GM12878 (cell line): ENCODE measurements at regions not wholly inside any gene's neighbourhood (a gene's known extent, or its start where the extent isn't known, plus 50 kb on each side); places are given as distances from the start of the nearest gene placed in this dataset.

Source experiments
- BMI1 ChIP-seq: fragments of 450-650 bp; IDR thresholded peaks from 2 replicates; pipeline ENCODE4 v1.6.1; 2016; ENCODE audit warnings: mild to moderate bottlenecking, moderate library complexity, borderline replicate concordance
- BRCA1 ChIP-seq: IDR thresholded peaks from 2 replicates; pipeline ENCODE4 v1.6.1; 2011; ENCODE audit warnings: low read depth, low read length, improper control_type of control experiment
- EZH2 ChIP-seq: IDR thresholded peaks from 2 replicates; pipeline ENCODE4 v1.6.1; 2012; ENCODE audit warnings: low read depth, mild to moderate bottlenecking, control low read depth, inconsistent platforms, low read length, borderline replicate concordance; ENCODE audit not compliant: control insufficient read depth
- HDAC2 ChIP-seq: fragments of 200-600 bp; sonication (generic); IDR thresholded peaks from 2 replicates; pipeline ENCODE4 v1.6.1; 2017
- KDM1A ChIP-seq: fragments of 200-600 bp; sonication (generic); IDR thresholded peaks from 2 replicates; pipeline ENCODE4 v1.6.1; 2016; ENCODE audit warnings: borderline replicate concordance
- NBN ChIP-seq: fragments of 450-650 bp; IDR thresholded peaks from 2 replicates; pipeline ENCODE4 v1.6.1; 2016
- NFIC ChIP-seq: IDR thresholded peaks from 2 replicates; pipeline ENCODE4 v1.6.1; 2012; ENCODE audit warnings: low read depth, mild to moderate bottlenecking, inconsistent platforms, low read length, moderate library complexity
- NR2F1 ChIP-seq: fragments of 450-650 bp; conservative IDR thresholded peaks from 2 replicates; pipeline ENCODE4 v1.6.1; 2017; ENCODE audit warnings: mild to moderate bottlenecking
- SPI1 ChIP-seq: IDR thresholded peaks from 2 replicates; pipeline ENCODE4 v1.6.1; 2011; ENCODE audit warnings: low read depth, mild to moderate bottlenecking, low read length, moderate library complexity, borderline replicate concordance; ENCODE audit not compliant: insufficient read depth
- STAT3 ChIP-seq: IDR thresholded peaks from 2 replicates; pipeline ENCODE4 v1.6.1; 2011; ENCODE audit warnings: low read depth, low read length, improper control_type of control experiment
- TAF1 ChIP-seq: IDR thresholded peaks from 2 replicates; pipeline ENCODE4 v1.6.1; 2011; ENCODE audit warnings: mild to moderate bottlenecking, low read depth, low read length, borderline replicate concordance
- TARDBP ChIP-seq: IDR thresholded peaks from 2 replicates; pipeline ENCODE4 v1.6.1; 2016; ENCODE audit warnings: borderline replicate concordance
- TBL1XR1 ChIP-seq: IDR thresholded peaks from 2 replicates; pipeline ENCODE4 v1.6.1; 2012; ENCODE audit warnings: low read depth, low read length, improper control_type of control experiment
- TF ChIP-seq, protein P1 (sequence below): IDR thresholded peaks from 2 replicates; pipeline ENCODE4 v1.6.1; 2012; ENCODE audit warnings: low read length, inconsistent platforms

GRCh38 chr1:234962340-234962989 lies 166.2 kb downstream of the TOMM20 start (continued):
- TF ChIP-seq HDAC2, result 0 out of 2 replicates have a peak, but pooled peaks have one; percentile 64
- 0 out of 2 replicates have a peak, but pooled peaks have one; percentile 52 for TF ChIP-seq TARDBP
- no peak; the same call in none of the 2 replicates for TF ChIP-seq NBN
- TF ChIP-seq NFIC, result no peak
- TF ChIP-seq, protein P1, sequence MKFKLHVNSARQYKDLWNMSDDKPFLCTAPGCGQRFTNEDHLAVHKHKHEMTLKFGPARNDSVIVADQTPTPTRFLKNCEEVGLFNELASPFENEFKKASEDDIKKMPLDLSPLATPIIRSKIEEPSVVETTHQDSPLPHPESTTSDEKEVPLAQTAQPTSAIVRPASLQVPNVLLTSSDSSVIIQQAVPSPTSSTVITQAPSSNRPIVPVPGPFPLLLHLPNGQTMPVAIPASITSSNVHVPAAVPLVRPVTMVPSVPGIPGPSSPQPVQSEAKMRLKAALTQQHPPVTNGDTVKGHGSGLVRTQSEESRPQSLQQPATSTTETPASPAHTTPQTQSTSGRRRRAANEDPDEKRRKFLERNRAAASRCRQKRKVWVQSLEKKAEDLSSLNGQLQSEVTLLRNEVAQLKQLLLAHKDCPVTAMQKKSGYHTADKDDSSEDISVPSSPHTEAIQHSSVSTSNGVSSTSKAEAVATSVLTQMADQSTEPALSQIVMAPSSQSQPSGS, result no peak
- TF ChIP-seq TBL1XR1, result peak; percentile 90; the same call in 1 of the 2 replicates
- TF ChIP-seq KDM1A, result no peak
- peak; percentile 75 for TF ChIP-seq TAF1
- no peak for TF ChIP-seq STAT3
- no peak for TF ChIP-seq SPI1
- TF ChIP-seq EZH2, result no peak
- no peak for TF ChIP-seq BRCA1
- TF ChIP-seq NR2F1, result no peak
- no peak for TF ChIP-seq BMI1
- TF ChIP-seq, all 136 proteins: peak for 44
